NCI-H1105 (cell line): ENCODE measurements at regions not wholly inside any gene's neighbourhood (a gene's known extent, or its start where the extent isn't known, plus 50 kb on each side); places are given as distances from the start of the nearest gene placed in this dataset.

ENCODE experiments used
- DNase-seq: peaks from one replicate; lab custom pipeline; 2025; lab: John Stamatoyannopoulos, UW

DNA sequence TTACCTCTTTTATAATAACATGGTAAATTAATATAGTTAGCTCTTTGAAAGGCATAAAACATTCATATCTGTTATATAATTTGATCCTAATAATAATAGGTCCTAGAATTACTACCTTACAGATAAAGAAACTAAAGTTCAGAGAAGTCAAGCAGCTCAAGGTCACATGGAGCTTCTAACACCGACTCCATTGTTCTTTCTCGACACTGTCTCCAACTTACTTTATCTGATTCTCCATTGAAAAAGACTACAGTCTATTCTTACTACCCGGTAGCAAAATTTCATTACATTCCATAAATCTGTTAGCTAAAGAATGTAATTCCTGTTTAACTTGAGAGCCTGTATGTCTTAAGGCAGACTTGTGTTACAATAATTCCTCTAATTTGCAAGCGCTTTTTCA lies 96.3 kb upstream of the TMEM161B start:
- DNase-seq, result no peak

DNA sequence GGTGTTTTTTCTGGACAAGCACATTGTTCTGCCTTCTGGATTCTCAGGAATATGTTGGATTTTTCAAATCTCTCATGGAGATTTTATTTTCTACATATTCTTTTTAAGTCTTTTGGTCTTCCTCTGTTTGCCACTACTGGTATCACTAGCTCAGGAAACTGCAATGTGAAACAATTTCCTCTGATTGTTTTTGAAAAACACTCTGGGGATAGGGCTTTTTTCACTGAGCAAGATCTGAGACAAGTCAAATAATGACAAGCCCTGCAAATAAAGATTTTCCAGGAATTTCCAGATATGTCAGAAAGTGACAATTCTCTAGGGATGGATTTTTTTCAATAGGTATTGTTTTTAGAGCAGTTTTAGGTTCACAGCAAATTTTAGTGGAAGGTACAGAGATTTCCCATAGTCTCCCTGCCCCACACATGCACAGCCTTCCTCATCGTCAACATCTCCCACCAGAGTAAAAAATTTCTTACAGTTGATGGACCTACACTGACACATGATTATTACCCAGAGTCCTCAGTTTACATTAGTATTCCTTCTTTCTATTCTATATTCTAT lies 86.9 kb upstream of the TMEM161B start:
- no peak for DNase-seq

- no peak for DNase-seq
These were observed 57.2 kb upstream of the TMEM161B start for GRCh38 chr5:88325868-88326267.

- no peak for DNase-seq
These were observed 54.1 kb upstream of the TMEM161B start for GRCh38 chr5:88322785-88323184.
